NCI-H69 (cell line): ENCODE measurements at regions not wholly inside any gene's neighbourhood (a gene's known extent, or its start where the extent isn't known, plus 50 kb on each side); places are given as distances from the start of the nearest gene placed in this dataset.

Experiments
- DNase-seq: peaks from one replicate; lab custom pipeline; 2025; lab: John Stamatoyannopoulos, UW

DNA sequence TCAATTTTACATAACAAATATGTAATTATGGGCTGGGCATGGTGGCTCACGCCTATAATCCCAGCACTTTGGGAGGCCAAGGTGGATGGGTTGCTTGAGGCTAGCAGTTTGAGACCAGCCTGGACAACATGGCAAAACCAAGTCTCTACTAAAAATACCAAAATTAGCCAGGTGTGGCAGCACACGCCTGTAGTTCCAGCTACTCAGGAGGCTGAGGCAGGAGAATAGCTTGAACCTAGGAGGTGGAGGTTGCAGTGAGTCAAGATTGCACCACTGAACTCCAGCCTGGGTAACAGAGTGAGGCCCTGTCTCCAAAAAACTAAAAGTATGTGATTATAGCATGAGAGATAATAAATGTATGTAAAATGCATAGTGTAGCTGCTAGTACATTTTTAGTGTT is 229.0 kb downstream of the PPARGC1A start:
- DNase-seq, result no peak

DNA sequence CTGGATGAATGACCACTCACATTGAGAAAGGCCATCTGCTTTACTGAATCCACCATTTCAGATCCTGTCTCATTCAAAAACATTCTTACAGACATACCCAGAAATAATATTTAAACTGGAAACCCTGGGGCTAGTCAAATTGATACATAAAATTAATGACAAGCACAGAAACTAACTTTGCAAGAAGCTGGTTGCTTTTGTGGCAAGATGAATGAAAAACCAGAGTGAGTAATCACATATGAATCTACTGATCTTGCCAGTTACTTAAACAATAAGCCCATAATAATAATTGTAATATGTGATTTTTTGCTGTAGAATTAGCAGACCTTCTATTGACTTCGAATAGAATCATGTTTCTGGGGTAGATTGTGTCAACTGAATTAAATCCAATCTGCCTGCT is 235.1 kb downstream of the PPARGC1A start:
- no peak for DNase-seq

DNA sequence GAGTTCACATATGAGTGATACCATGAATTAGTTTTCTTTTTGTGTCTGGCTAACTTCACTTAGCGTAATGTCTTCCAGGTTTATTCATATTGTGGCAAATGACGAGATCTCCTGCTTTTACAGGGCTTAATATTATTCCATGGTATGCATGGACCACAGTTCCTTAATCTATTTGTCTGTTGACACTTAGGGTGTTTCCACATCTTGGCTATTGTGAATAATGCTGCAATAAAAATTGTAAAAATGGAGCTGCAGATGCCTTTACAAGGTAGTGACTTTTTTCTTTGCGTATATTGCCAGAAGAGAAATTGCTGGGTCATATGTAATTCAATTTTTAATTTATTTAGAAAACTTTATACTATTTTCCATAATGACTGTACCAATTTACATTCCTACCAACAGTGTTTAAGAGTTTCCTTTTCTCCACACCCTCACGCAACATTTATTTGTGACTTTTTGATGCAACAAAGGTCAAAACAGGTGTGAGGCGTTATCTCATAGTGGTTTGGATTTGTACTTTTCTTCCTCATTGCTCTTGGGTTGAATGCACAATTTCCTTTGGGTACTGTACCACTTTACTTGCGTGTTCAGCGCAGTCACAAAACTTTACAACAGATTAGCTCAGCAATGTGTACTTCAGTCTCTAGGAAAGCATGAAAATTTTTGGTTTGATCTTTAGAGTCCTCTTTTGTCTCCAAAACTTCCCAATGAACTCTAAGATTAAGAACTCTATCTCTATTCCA is 240.8 kb downstream of the PPARGC1A start:
- DNase-seq, result no peak

DNA sequence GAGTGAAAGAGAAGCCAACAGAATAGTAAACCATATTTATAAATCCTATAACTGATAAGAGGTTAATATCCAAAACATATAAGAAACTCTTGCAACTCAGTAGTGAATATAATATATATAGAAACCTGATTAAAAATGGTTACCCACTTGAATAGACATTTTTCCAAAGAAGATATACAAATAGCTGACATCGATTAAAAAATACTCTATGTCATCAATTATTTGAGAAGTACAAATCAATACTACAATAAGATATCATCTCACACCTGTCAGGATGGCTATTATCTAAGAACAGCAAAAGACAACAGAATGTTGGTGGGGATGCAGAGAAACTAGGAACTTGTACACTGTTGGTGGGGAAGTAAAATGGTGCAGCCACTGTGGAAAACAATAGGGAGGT is 254.4 kb downstream of the PPARGC1A start:
- DNase-seq, result no peak

DNA sequence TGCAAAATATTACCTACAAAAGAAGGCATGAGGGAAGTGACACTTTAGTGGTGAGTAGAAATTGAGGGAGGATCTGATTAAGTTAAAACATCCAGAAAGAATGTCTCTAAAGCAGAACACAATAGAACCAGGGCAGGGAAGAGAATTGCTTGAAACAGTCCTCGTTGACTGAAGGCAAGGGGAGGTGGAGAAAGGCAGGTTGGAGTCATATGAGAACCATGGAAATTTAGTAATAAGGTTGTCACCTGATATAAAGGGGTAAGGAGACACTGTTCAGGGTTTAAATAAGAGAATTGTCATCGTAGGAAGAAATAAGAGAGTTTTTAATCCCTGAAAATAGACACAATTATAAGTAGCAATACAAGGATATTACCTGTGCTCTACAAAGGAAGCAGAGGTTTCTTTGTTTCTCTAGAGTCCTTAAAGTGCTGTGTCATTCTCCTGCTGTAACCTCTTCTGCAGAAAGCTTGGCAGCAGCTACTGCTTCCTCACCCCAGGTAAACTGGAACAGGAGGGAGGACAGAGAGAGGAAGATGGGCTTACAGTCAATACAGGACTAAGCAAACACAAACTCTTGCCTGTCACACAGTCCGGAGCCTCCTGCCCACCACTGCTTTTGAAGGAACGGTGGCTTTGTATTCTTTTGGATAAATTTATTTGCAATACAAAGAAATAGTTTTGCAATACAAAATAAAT is 258.4 kb downstream of the PPARGC1A start:
- peak; percentile 0 for DNase-seq

DNA sequence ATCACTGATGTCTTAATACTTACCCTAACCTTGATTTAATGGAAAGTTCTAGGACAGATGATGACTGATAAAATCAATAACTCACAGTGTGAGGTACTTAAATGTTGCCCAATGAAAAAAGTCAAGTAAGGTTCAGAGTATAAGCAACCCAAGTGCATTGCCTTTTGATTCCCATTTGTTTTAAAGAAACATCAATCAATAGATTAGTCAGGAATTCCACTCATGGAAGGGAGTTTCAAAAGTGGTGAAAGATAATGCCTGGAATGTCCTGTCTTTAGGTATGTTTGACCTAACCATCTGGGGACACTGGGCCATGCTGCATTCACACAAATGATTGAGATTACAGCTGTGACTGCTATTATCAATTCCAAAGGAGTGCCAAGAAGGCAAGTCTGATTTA is 259.7 kb downstream of the PPARGC1A start:
- DNase-seq, result no peak

DNA sequence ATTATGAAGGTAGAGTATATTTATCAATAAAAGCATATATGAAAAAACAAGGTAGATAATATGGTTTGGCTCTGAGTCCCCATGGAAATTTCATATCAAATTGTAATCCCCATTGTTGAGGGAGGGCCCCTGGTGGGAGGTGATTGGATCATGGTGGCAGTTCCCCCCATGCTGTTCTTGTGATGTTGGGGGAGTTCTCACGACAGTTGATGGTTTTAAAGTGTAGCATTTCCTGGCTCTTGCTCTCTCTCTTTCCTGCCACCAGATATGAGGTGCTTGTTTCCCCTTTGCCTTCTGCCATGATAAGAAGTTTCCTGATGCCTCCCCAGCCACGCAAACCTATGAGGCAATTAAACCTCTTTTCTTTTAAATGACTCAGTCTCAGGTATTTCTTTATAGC is 260.4 kb downstream of the PPARGC1A start:
- DNase-seq, result no peak

DNA sequence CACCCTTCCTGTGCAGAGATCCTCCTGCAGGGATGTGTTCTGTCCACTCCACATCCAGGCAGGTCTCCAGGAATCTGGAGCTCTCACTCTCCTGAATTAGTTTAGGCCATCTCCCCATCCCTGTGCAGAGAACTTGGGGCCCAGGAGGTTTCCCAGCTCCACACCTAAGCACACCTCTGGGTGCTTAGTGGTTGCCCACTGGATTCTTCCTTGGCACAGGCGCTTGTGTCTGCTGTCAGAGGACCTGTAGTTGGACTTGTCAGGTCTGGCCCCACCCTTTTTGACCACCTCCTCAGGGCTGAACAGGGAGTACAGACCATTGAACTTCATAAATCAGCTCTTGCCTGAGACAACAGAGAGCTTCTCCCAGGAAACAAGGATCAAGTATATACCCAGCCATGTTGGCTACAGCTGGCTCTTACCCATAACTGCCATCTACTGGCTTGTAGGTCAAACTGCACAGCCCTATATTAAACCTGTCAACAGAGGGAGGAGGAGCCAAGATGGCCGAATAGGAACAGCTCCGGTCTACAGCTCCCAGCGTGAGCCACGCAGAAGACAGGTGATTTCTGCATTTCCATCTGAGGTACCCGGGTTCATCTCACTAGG is 275.5 kb downstream of the PPARGC1A start:
- peak; percentile 61 for DNase-seq

DNA sequence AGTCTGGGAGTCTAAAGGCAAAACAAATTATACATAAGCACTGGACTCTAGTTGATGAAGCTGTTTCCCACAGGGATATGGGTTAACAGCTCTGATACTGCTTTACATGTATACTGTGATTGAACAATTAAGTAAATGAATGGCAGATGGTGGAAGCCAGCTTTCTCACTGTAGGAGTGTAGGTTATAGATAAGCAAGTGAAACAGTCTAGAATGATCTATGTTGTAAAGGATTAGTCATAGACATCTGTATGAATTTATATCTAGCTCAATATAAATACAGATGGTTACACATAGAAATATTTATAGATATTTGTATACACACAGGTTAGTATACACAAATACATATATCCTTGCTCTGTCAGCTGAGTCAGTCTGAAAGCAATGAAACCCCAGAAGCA is 276.1 kb downstream of the PPARGC1A start:
- DNase-seq, result peak; percentile 8

DNA sequence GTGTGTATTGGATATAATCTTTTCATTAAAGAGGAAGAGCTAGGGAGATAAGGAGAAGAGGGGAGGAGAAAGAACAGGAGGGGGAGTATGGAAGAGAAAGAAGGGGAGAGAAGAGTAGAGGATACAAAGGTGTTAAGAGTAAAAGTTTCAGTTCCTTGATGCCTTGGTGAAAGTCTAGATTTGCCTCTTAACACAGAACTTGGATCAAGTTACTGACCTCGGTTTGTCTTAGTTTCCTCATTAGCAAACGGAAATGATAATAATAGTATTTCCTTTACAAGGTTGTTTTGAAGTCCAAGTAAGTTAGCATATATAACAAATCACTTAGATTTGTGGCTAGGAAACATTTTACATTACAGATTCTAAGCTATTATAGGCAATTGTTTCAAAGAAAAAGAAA is 287.1 kb downstream of the PPARGC1A start:
- no peak for DNase-seq

DNA sequence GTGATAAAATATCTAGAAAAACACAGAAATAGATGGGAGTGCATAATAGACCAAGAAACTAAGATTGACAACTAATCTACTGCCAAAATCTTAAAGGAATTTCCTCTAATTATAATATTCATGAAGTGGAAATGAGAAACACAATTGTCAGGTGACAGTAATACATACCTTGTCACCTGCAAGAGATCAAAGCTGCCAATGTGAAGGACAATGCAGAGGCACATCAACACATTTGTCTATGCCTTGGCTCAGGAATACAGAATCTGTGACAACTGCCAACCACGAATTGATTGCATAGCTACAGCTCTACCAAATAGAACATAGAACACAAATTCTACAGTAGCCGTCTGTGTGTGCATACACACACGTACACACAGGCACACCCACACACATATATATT is 295.7 kb downstream of the PPARGC1A start:
- DNase-seq, result no peak

DNA sequence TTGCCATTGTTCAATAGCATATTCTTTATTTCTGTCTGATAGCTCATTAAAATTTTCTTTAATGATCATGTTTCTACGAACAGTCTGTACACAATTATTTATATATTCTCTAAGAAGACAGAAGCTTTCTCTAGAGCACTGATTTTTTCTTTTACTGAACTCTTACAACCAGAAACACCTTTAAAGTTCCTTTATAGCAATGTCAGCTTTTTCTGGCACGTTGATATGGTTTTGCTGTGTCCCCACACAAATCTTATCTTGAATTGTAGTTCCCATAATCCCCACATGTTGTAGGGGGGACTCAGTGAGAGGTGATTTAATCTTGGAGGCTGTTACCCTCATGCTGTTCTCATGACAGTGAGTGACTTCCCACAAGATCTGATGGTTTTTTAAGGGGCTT is 299.4 kb downstream of the PPARGC1A start:
- DNase-seq, result no peak

DNA sequence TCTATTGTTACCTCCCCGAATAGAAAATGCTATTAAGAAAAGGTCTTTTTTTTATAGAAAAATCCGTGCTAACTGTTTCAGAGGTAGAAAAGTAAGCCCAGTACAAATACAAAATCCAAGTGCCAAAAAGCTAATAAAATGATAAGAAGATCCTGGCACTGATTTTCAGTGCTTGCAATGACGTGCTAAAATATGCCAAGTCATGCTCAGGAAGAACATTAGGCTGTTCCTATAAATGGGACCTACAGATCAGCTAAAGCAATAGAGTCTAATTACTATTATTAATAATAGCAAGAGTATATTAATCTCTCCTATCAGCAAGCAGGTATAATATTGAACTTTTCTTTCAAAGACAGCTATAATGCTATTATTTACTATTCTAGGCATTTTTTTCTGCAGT is 305.8 kb downstream of the PPARGC1A start:
- no peak for DNase-seq

DNA sequence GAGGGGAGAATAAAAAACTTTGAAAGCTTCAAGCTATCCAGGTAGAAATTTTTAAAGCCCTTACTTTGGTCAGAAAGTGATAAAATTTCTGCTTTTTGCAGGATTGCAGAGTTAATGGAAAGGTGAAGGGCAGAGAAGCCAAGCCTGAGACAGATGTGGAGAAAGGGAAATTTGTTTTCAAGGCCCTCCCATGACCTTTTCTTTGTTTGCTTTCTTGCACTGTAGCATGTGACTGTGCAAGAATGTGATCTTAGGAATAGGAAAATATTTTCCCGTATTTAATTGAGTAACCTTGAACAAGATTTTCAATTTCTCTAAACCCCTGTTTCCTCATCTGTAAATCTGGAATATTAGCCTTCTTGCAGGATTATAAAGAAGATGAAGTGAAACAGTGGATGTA is 307.2 kb downstream of the PPARGC1A start:
- DNase-seq, result no peak

DNA sequence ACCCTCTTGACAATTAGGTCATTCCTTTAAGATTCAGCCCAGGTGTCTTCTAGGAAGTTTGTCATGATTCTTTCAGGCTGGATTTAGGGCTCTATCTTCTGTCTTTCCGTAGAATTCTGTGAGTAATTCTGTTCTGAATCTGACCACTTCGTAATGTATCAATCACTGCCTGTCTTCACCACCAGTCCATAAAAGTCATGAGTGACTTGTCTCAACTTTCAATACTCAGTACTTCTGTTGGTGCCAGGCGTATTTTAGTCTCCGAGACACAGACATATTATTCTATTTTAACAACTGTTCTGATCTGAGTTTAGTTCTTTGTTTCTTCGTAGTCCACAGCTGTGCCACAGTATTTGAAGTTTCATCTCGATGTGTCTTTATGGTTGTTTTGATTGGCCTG is 310.7 kb downstream of the PPARGC1A start:
- DNase-seq, result no peak

DNA sequence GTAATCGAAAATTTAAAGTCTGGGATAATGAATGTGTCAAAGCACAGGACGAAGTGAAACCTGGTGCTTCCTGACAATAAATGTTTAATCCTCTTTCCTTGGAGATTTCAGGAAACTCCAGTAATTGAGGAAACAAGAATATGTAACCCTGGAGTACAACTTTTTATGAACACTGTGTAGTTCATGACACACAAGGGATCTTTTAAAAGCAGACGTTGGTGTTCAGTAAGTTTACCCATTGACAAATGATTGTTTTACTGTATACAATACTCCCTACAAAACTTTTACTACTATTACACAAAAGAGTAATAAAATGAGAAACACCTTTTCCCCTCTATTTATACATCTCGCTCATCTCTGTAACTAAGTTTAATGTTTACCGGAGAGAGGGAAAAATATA is 312.4 kb downstream of the PPARGC1A start:
- DNase-seq, result no peak

DNA sequence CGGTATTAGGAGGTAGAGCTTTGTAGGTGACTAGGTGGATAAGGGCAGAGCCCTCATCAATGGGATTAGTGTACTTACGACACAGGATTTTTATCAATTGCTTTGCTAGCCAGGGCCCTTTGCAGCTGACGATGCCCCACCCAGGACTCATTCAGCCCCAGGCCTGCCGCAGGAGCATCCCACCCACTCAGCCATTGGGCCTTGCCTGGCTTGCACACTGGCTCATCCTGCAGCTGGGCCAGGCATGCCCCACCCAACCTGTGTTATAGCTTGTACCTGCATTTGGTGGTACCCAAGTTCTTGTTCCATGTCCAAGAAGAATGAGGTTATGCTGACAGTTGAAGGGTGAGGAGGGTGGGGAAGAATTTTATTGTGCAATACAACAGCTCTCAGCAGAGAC is 317.5 kb downstream of the PPARGC1A start:
- DNase-seq, result no peak

DNA sequence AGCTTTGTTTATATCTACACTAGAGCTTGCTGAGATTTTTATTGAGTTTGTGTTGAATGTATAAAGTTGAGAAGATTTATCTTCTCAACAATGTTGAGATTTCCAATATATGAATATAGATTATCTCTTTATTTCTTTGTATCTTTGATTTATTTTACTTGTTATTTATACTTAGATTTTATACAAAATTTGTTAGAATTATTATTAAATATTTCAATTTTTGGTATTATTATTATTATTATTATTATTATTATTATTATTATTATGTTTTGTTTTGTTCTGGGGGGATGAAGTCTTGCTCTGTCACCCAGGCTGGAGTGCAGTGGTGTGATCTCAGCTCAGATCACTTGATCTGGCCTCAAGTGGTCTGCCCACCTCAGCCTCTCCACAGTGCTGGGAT is 322.5 kb downstream of the PPARGC1A start:
- DNase-seq, result no peak

DNA sequence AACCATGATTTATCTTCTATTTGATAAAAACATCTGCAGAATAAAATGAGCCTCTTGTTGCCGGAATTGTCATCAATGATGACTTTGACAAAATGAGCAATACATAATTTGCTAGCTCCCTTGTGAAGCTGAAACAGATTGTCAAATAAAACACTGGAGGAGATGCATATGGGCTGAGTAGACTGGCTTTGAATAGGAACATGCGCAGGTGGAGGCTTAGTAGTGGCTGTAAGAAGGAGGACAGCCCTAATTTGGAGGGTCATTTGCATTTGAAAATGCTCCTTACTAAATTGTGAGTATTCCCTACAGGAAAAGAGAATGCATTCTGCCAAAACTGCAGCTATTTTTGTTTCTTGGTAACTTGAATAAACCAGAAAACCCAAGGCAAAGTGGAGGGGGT is 329.1 kb downstream of the PPARGC1A start:
- no peak for DNase-seq

DNA sequence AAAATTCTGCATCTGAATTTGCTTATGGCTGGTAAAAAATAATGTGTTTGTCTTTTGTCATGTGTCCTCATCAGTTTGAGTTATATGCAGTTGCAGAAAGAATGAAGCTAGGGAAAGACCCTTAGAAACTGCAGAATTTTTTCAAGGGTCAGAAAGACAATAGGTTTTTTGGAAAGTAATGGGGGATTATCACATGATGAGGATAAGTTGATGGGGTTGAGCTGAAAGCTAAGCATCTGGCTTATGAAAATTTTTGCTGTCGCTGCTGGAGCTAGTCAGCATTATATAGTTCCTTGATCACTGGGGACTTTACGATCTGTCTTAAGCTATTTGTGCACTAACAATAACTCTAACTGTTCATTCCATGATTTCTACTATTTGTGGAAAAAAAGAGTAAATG is 331.7 kb downstream of the PPARGC1A start:
- DNase-seq, result no peak

DNA sequence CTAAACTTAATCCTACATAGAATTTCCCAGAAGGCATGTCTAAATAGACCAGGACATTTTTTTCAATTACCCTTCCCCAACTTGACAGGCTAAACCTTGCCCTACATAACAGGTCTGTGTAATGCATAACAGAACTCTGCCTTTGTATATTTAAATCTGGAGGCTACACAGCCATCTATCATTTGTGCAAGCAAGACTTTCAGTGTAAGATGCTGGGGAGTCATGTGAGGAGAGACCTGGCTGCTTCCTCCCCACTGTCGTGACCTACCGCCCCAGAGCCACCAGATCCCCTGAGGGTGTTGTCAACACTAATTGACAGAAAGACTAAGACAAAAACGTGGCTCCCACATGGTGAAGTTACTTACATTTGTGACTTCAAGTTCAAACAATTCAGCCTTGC is 342.2 kb downstream of the PPARGC1A start:
- no peak for DNase-seq

DNA sequence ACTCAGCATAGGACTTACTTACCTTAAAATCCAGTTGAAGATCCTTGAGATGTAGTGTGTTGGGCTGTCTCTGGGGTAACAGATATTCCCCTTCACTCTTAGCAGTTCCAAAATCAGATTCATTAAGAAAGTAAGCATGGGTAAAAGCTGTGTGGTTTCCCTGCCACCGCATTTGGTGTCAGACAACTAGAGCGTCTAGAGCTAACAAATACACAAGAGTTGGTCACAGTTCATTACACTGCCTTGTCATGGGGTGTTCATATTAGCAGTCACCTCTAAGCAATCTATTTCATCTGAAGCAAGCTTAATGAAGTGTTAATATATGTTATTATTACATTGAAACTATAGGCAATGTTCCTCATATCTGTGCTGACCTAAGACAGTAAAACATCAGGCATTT is 342.8 kb downstream of the PPARGC1A start:
- DNase-seq, result no peak

DNA sequence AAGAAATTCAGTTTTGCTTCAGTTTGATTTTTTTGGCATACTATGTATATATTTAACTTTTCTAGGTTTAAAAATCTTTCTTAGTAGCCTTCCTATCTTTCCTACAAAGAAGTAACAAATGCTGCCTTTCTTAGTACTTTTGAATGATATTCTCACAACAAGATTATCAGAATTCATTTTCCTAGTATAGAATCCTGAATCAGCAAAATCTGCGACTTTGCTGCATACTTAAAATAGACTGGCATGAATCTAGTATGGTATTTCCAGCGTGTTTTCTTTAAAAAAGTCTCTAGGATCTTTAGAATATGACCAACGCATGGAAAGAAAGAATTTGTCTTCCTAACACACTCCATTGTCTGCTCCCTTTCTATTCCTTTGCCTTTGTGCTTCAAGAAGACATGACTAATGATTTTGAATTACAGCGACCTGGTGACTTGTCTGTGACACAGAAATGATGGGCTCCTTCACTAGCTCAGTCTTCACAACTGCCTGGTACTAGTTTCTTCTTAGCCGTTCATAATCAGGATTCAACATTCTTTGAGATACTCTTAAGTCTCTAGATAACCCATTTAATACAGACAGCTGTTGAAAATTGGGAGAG is 349.8 kb downstream of the PPARGC1A start:
- no peak for DNase-seq
